OCI-LY1 (cell line): ENCODE measurements at regions not wholly inside any gene's neighbourhood (a gene's known extent, or its start where the extent isn't known, plus 50 kb on each side); places are given as distances from the start of the nearest gene placed in this dataset.

Experiments used
- EZH2 ChIP-seq: fragments of 200-600 bp; sonication (generic), shearing (Covaris generic); IDR thresholded peaks from 2 replicates; pipeline ENCODE4 v1.8.0; 2017; ENCODE audit warnings: borderline replicate concordance, mixed run types, mild to moderate bottlenecking, antibody characterized with exemption, low read length, moderate library complexity, mixed read lengths
- TF ChIP-seq, protein P1 (sequence below): fragments of 200-600 bp; sonication (generic), shearing (Covaris generic); IDR thresholded peaks from 2 replicates; pipeline ENCODE4 v1.5.1; 2017; ENCODE audit warnings: mild to moderate bottlenecking, antibody characterized with exemption, low read length, moderate library complexity, mixed read lengths

DNA sequence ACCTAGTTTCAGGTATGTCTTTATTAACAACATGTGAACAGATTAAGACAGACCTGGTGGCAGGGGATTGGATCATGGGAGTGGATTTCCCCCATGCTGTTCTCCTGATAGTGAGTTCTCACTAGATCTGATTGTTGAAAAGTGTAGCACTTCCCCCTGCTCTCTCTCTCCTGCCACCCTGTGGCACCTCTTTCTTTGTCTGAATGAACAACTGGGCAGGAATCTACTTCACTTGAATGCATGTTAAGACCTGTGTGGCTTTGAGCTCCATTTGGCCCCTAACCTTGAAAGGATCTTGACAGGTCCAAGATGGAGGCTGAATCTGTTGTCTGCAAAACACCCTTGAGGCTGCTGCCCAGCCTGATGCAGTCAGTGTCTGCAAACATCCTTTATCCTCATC is 194.4 kb downstream of the RNF144A start:
- TF ChIP-seq, protein P1, sequence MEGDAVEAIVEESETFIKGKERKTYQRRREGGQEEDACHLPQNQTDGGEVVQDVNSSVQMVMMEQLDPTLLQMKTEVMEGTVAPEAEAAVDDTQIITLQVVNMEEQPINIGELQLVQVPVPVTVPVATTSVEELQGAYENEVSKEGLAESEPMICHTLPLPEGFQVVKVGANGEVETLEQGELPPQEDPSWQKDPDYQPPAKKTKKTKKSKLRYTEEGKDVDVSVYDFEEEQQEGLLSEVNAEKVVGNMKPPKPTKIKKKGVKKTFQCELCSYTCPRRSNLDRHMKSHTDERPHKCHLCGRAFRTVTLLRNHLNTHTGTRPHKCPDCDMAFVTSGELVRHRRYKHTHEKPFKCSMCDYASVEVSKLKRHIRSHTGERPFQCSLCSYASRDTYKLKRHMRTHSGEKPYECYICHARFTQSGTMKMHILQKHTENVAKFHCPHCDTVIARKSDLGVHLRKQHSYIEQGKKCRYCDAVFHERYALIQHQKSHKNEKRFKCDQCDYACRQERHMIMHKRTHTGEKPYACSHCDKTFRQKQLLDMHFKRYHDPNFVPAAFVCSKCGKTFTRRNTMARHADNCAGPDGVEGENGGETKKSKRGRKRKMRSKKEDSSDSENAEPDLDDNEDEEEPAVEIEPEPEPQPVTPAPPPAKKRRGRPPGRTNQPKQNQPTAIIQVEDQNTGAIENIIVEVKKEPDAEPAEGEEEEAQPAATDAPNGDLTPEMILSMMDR, result no peak; the same call in 1 of the 2 replicates
- TF ChIP-seq EZH2, result no peak
